HepG2 (cell line): ENCODE measurements at regions not wholly inside any gene's neighbourhood (a gene's known extent, or its start where the extent isn't known, plus 50 kb on each side); places are given as distances from the start of the nearest gene placed in this dataset.
A peak's percentile ranks its signal among the peaks of the same experiment; 100 is the strongest.

Source experiments
- ATAC-seq: fragments of 200-7000 bp; cut with Tn5 transposase; 3 replicates; pipeline ENCODE4 v1.9.1; 2020; ENCODE audit warnings: mild to moderate bottlenecking, moderate library complexity
- BruUV-seq: library from RNA; stranded (reverse); fragments of 400-500 nt; replicated peaks from 2 replicates; lab custom pipeline; 2021; lab: Mats Ljungman, UMichigan
- CTCF ChIA-PET: fragments of 300-600 bp; formaldehyde crosslinking; extraction: SDS; loops from one replicate; lab custom pipeline; 2021; ENCODE audit warnings: low total read pairs, inconsistent platforms, low intra/inter-chr PET ratio; lab: Yijun Ruan, JAX
- POLR2A ChIA-PET: fragments of 350-600 bp; sonication (Branson Sonifier 250); formaldehyde crosslinking; loops from one replicate; lab custom pipeline; 2020; ENCODE audit warnings: antibody characterized with exemption, inconsistent platforms; lab: Yijun Ruan, JAX
- DNase-seq: peaks from one replicate; pipeline ENCODE4 v3.0.0-alpha.2; 2015; ENCODE audit warnings: low spot score
- FAIRE-seq: peaks from 3 replicates; lab custom pipeline; 2011; peaks lifted over from hg19 to GRCh38; lab: Jason Lieb, UNC
- H2AFZ ChIP-seq: one replicate; pipeline ENCODE4 v1.6.1; 2011; ENCODE audit warnings: low read length, inconsistent platforms
- H3K27ac ChIP-seq: fragments of 300-600 bp; 3 replicates; pipeline ENCODE4 v1.8.0; 2011; ENCODE audit warnings: mixed run types, mild to moderate bottlenecking, mixed read lengths, low read length, inconsistent platforms; ENCODE audit not compliant: insufficient read depth; ENCODE audit errors: extremely low read length
- H3K27me3 ChIP-seq, 2 experiments: fragments of 200-600 bp in 1 of 2; 2 replicates in 1 of 2; 3 replicates in 1 of 2; pipeline versions ENCODE4 v1.6.0 to v1.8.0; 2011; ENCODE audit warnings: low read length in 2 of 2, mild to moderate bottlenecking in 2 of 2, moderate library complexity in 2 of 2, inconsistent platforms in 1 of 2; ENCODE audit not compliant: insufficient read depth in 2 of 2, control insufficient read depth in 1 of 2
- H3K36me3 ChIP-seq, 2 experiments: fragments of 200-600 bp in 1 of 2; replicated peaks in 1 of 2; 2 replicates in 1 of 2; 3 replicates in 1 of 2; pipeline versions ENCODE4 v1.5.1 to v1.8.0; 2011; ENCODE audit warnings: low read length in 2 of 2, inconsistent platforms in 1 of 2; ENCODE audit not compliant: insufficient read depth in 2 of 2, control insufficient read depth in 1 of 2
- H3K4me1 ChIP-seq: 2 replicates; pipeline ENCODE4 v1.5.1; 2012; ENCODE audit warnings: low read length, inconsistent platforms; ENCODE audit not compliant: insufficient read depth
- H3K4me2 ChIP-seq: 2 replicates; pipeline ENCODE4 v1.6.0; 2011; ENCODE audit warnings: low read depth, low read length, inconsistent platforms
- H3K4me3 ChIP-seq, 3 experiments: fragments of 200-600 bp in 1 of 3; sonication (generic), shearing (Covaris generic) in 1 of 3; replicated peaks in 1 of 3; 2 replicates each; pipeline ENCODE4 v1.5.1; 2011 to 2016; ENCODE audit warnings: low read length in 3 of 3, inconsistent platforms in 2 of 3, low read depth in 2 of 3, mild to moderate bottlenecking in 2 of 3, control low read depth in 1 of 3, mixed read lengths in 1 of 3; ENCODE audit not compliant: insufficient read depth in 1 of 3
- H3K79me2 ChIP-seq: one replicate; pipeline ENCODE4 v1.6.1; 2011; ENCODE audit warnings: low read length, inconsistent platforms; ENCODE audit not compliant: insufficient read depth
- H3K9ac ChIP-seq: 2 replicates; pipeline ENCODE4 v1.6.0; 2011; ENCODE audit warnings: mild to moderate bottlenecking, low read depth, low read length, inconsistent platforms; ENCODE audit not compliant: insufficient read depth
- H3K9me3 ChIP-seq: 2 replicates; pipeline ENCODE4 v1.5.1; 2012; ENCODE audit warnings: mild to moderate bottlenecking, low read length
- H4K20me1 ChIP-seq: 2 replicates; pipeline ENCODE4 v1.6.0; 2011; ENCODE audit warnings: inconsistent platforms, mild to moderate bottlenecking, low read length, moderate library complexity; ENCODE audit not compliant: insufficient read depth
- DMAP1 ChIP-seq: IDR thresholded peaks from 2 replicates; pipeline ENCODE4 v1.6.1; 2016
- KDM1A ChIP-seq: IDR thresholded peaks from 2 replicates; pipeline ENCODE4 v1.6.1; 2016; ENCODE audit warnings: missing compliant biosample characterization
- RCOR2 ChIP-seq: IDR thresholded peaks from 2 replicates; pipeline ENCODE4 v1.6.1; 2016; ENCODE audit warnings: missing biosample characterization, missing genetic modification reagents
- TBL1XR1 ChIP-seq: fragments of 150-350 bp; IDR thresholded peaks from 2 replicates; pipeline ENCODE4 v1.6.1; 2014; ENCODE audit warnings: borderline replicate concordance, low read length; ENCODE audit not compliant: partially characterized antibody
- ZNF232 ChIP-seq: sonication (generic); formaldehyde crosslinking; IDR thresholded peaks from 2 replicates; pipeline ENCODE4 v1.4.0; 2020; ENCODE audit warnings: missing genetic modification reagents, borderline replicate concordance
- WGBS: methylation state at CpG from one replicate; pipeline ENCODE4 v1.1.6; 2017; ENCODE audit warnings: low lambda C conversion rate; 5-methylcytosine and 5-hydroxymethylcytosine counted together
- in situ Hi-C: cut with HindIII; loops from 2 replicates; pipeline ENCODE4 v1.10.0; 2017; ENCODE audit warnings: low pct_unique_long_range_greater_than_20kb; ENCODE audit not compliant: extremely low pct_ligation_motif_present
- intact Hi-C: fragments of 100-400 bp; cut with micrococcal nuclease; formaldehyde crosslinking; loops from one replicate; pipeline ENCODE4 v1.10.0; 2022; ENCODE audit not compliant: unreplicated experiment
- TF ChIP-seq, protein P1 (sequence below): sonication (generic); formaldehyde crosslinking; IDR thresholded peaks from 2 replicates; pipeline ENCODE4 v1.8.1; 2023; ENCODE audit warnings: mild to moderate bottlenecking, inconsistent platforms, moderate library complexity, missing genetic modification reagents, borderline replicate concordance
- TF ChIP-seq, protein P2 (sequence below): sonication (generic); formaldehyde crosslinking; IDR thresholded peaks from 2 replicates; pipeline ENCODE4 v1.9.0; 2022; ENCODE audit warnings: missing genetic modification reagents, mild to moderate bottlenecking, borderline replicate concordance
- TF ChIP-seq, protein P3 (sequence below): IDR thresholded peaks from 2 replicates; pipeline ENCODE4 v1.6.1; 2016; ENCODE audit warnings: low read depth
- TF ChIP-seq, protein P4 (sequence below): sonication (generic); formaldehyde crosslinking; IDR thresholded peaks from 2 replicates; pipeline ENCODE4 v1.4.0; 2020; ENCODE audit warnings: mild to moderate bottlenecking, missing genetic modification reagents

DNA sequence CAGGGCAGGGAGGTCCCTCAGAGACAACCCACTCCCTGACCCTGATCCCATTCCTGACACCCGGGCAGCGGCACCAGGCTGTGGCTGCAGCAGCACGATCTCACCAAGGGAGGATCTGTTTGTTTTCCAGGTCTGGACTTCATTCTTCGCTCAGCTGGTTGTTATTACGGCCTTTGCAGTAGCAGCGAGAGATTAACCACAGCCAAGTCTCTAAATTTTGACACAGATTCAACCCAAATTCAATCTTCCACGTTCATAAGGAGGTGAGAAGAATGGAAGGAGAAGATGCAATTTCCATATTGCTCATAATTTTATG, 91.1 kb upstream of the THBS2 start:
- TF ChIP-seq, protein P1, sequence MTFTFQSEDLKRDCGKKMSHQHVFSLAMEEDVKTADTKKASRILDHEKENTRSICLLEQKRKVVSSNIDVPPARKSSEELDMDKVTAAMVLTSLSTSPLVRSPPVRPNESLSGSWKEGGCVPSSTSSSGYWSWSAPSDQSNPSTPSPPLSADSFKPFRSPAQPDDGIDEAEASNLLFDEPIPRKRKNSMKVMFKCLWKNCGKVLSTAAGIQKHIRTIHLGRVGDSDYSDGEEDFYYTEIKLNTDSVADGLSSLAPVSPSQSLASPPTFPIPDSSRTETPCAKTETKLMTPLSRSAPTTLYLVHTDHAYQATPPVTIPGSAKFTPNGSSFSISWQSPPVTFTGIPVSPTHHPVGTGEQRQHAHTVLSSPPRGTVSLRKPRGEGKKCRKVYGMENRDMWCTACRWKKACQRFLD (CRISPR knock-in tag): no peak
- TF ChIP-seq, protein P2, sequence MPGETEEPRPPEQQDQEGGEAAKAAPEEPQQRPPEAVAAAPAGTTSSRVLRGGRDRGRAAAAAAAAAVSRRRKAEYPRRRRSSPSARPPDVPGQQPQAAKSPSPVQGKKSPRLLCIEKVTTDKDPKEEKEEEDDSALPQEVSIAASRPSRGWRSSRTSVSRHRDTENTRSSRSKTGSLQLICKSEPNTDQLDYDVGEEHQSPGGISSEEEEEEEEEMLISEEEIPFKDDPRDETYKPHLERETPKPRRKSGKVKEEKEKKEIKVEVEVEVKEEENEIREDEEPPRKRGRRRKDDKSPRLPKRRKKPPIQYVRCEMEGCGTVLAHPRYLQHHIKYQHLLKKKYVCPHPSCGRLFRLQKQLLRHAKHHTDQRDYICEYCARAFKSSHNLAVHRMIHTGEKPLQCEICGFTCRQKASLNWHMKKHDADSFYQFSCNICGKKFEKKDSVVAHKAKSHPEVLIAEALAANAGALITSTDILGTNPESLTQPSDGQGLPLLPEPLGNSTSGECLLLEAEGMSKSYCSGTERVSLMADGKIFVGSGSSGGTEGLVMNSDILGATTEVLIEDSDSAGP (CRISPR knock-in tag): no peak
- TF ChIP-seq ZNF232 (CRISPR knock-in tag) (no peak), RCOR2 (CRISPR knock-in tag) (no peak), DMAP1 (CRISPR knock-in tag) (no peak), TBL1XR1 (no peak), KDM1A (CRISPR knock-in tag) (no peak)
- TF ChIP-seq, protein P3, sequence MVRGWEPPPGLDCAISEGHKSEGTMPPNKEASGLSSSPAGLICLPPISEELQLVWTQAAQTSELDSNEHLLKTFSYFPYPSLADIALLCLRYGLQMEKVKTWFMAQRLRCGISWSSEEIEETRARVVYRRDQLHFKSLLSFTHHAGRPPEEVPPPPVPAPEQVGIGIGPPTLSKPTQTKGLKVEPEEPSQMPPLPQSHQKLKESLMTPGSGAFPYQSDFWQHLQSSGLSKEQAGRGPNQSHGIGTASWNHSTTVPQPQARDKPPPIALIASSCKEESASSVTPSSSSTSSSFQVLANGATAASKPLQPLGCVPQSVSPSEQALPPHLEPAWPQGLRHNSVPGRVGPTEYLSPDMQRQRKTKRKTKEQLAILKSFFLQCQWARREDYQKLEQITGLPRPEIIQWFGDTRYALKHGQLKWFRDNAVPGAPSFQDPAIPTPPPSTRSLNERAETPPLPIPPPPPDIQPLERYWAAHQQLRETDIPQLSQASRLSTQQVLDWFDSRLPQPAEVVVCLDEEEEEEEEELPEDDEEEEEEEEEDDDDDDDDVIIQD (CRISPR knock-in tag): no peak
- TF ChIP-seq, protein P4, sequence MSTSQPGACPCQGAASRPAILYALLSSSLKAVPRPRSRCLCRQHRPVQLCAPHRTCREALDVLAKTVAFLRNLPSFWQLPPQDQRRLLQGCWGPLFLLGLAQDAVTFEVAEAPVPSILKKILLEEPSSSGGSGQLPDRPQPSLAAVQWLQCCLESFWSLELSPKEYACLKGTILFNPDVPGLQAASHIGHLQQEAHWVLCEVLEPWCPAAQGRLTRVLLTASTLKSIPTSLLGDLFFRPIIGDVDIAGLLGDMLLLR: no peak
- Histone ChIP-seq H3K4me1 (peaks cover 8% of the 10 kb centered on the region; the same call in 1 of the 2 replicates), H3K36me3 (no peaks in the 10 kb centered on the region), H3K4me2 (no peak overlapping the region), H3K79me2 (no peaks in the 10 kb centered on the region), H2AFZ (no peak overlapping the region), H3K27me3 (peaks cover 6 to 49% of the 10 kb centered on the region in 2 experiments; a peak in 4 of 5 replicates), H3K9ac (no peak overlapping the region), H3K4me3 (no peak overlapping the region), H3K27ac (no peak overlapping the region), H4K20me1 (no peaks in the 10 kb centered on the region), H3K9me3 (no peaks in the 10 kb centered on the region)
- ChIA-PET POLR2A (no interaction called here), CTCF (no interaction called here)
- WGBS: 3% methylated on average over 7 of the region's 7 CpGs
- FAIRE-seq (no peak), ATAC-seq (peak; percentile 64), DNase-seq (no peak)
- in situ Hi-C loops (no loop called here), intact Hi-C loops (no loop called here)
- no TSS peak for BruUV-seq
